Gastroesophageal sphincter (tissue), 3 donors: ENCODE measurements at regions not wholly inside any gene's neighbourhood (a gene's known extent, or its start where the extent isn't known, plus 50 kb on each side); places are given as distances from the start of the nearest gene placed in this dataset.

Source experiments
- EP300 ChIP-seq: sonication (generic); formaldehyde crosslinking; IDR thresholded peaks from one replicate; pipeline ENCODE4 v1.6.1; 2017; ENCODE audit warnings: antibody characterized with exemption, mild to moderate bottlenecking
- POLR2A ChIP-seq, 2 donors: fragments of 450-650 bp; IDR thresholded peaks; one replicate each; pipeline ENCODE4 v1.6.1; 2017; ENCODE audit warnings: antibody characterized with exemption in 2 of 2, mild to moderate bottlenecking in 2 of 2, moderate library complexity in 1 of 2
- POLR2AphosphoS5 ChIP-seq: sonication (generic); formaldehyde crosslinking; IDR thresholded peaks from one replicate; pipeline ENCODE4 v1.6.1; 2017; ENCODE audit warnings: antibody characterized with exemption
- TF ChIP-seq, protein P1 (sequence below), 4 experiments: fragments of 200-600 bp in 2 of 4; fragments of 450-650 bp in 2 of 4; sonication (generic) in 1 of 4; IDR thresholded peaks; one replicate each; pipeline ENCODE4 v1.5.1; 2017 to 2019; ENCODE audit warnings: antibody characterized with exemption in 4 of 4, mild to moderate bottlenecking in 2 of 4, moderate library complexity in 2 of 4

DNA sequence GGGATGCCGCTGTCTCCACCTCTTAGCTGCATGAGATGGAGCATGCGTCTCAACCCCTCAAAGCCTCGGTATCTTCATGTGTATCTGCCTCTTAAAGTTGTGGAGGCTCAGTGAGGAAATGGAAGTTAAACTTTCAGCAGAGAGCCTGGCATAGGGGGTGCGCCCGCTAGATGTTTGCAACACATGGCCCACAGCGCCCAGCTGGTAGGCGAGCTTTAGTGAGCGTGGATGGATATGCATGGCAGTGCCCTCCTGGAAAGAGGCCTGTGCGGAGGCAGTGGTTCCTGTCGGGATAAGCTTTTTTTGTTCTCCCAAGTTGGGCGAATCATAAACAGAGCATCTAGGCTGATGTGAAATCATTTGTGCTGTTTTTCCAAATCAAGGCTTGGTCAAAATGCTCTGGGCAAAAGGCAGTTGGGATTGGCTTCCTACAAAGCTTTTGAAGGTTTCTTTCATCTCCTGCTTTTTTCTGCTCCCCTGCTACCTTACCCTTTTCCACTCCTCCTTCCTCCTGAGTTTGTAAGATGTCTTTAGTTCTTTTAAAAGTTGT is 272.4 kb upstream of the TPM1 start:
- TF ChIP-seq EP300, result no peak
- TF ChIP-seq, protein P1, sequence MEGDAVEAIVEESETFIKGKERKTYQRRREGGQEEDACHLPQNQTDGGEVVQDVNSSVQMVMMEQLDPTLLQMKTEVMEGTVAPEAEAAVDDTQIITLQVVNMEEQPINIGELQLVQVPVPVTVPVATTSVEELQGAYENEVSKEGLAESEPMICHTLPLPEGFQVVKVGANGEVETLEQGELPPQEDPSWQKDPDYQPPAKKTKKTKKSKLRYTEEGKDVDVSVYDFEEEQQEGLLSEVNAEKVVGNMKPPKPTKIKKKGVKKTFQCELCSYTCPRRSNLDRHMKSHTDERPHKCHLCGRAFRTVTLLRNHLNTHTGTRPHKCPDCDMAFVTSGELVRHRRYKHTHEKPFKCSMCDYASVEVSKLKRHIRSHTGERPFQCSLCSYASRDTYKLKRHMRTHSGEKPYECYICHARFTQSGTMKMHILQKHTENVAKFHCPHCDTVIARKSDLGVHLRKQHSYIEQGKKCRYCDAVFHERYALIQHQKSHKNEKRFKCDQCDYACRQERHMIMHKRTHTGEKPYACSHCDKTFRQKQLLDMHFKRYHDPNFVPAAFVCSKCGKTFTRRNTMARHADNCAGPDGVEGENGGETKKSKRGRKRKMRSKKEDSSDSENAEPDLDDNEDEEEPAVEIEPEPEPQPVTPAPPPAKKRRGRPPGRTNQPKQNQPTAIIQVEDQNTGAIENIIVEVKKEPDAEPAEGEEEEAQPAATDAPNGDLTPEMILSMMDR (IDR thresholded peaks at IDR 0.05), result no peak
- TF ChIP-seq POLR2A (IDR thresholded peaks at IDR 0.05), result no peak
- TF ChIP-seq POLR2AphosphoS5, result no peak
